Epithelial cell of prostate (primary cell): ENCODE measurements at regions not wholly inside any gene's neighbourhood (a gene's known extent, or its start where the extent isn't known, plus 50 kb on each side); places are given as distances from the start of the nearest gene placed in this dataset.
A peak's percentile ranks its signal among the peaks of the same experiment; 100 is the strongest.
"Not testable (repeated sequence)": the region's sequence is repeated elsewhere in the genome, so short reads cannot be mapped to it uniquely, and the experiment has no call there.

Experiments used
- DNase-seq: peaks from one replicate; pipeline ENCODE4 v3.0.0-alpha.2; 2011; ENCODE audit warnings: low read depth, low spot score
- H3K27ac ChIP-seq: fragments of 450-650 bp; 2 replicates; pipeline ENCODE4 v1.5.1; 2017; ENCODE audit warnings: mild to moderate bottlenecking

- H3K27ac ChIP-seq: no peak overlapping the region
- no peak for DNase-seq
Measured at GRCh38 chr5:60519372-60519771, 180.6 kb downstream of the DEPDC1B start.

GRCh38 chr5:60517850-60518249 is 182.1 kb downstream of the DEPDC1B start:
- H3K27ac ChIP-seq: no peak overlapping the region
- DNase-seq: no peak

- no peak overlapping the region for H3K27ac ChIP-seq
- DNase-seq: no peak
Measured at GRCh38 chr5:60517094-60517694, 182.8 kb downstream of the DEPDC1B start.

GRCh38 chr5:60516688-60517087 is 183.3 kb downstream of the DEPDC1B start:
- DNase-seq: no peak
- H3K27ac ChIP-seq: no peak overlapping the region

GRCh38 chr5:60514152-60514551 is 185.8 kb downstream of the DEPDC1B start:
- H3K27ac ChIP-seq: no peak overlapping the region
- DNase-seq: no peak

- DNase-seq: no peak
- no peak overlapping the region for H3K27ac ChIP-seq
Measured at GRCh38 chr5:60512117-60512516, 187.8 kb downstream of the DEPDC1B start.

GRCh38 chr5:60510663-60511062 is 189.3 kb downstream of the DEPDC1B start:
- H3K27ac ChIP-seq: no peak overlapping the region

GRCh38 chr5:60510049-60510448 is 189.9 kb downstream of the DEPDC1B start:
- no peak overlapping the region for H3K27ac ChIP-seq
- DNase-seq: no peak

More at GRCh38 chr5:60510663-60511062, 189.3 kb downstream of the DEPDC1B start:
- DNase-seq: no peak

GRCh38 chr5:60509519-60509918 is 190.4 kb downstream of the DEPDC1B start:
- H3K27ac ChIP-seq: no peak overlapping the region
- no peak for DNase-seq

- DNase-seq: no peak
- H3K27ac ChIP-seq: no peak overlapping the region
Measured at GRCh38 chr5:60507687-60508086, 192.3 kb downstream of the DEPDC1B start.

GRCh38 chr5:60505373-60506171 is 194.4 kb downstream of the DEPDC1B start:
- no peak overlapping the region for H3K27ac ChIP-seq
- no peak for DNase-seq

- no peak overlapping the region for H3K27ac ChIP-seq
Measured at GRCh38 chr5:60504342-60504741, 195.6 kb downstream of the DEPDC1B start.

GRCh38 chr5:60503771-60504170 is 196.2 kb downstream of the DEPDC1B start:
- no peak for DNase-seq
- H3K27ac ChIP-seq: no peak overlapping the region

More at GRCh38 chr5:60504342-60504741, 195.6 kb downstream of the DEPDC1B start:
- no peak for DNase-seq

- DNase-seq: peak; percentile 24
- no peak overlapping the region for H3K27ac ChIP-seq
Measured at GRCh38 chr5:60497706-60498500, 202.1 kb downstream of the DEPDC1B start.

- no peak for DNase-seq
- H3K27ac ChIP-seq: peak overlapping the region; percentile 13
Measured at GRCh38 chr5:60495644-60496520, 204.1 kb downstream of the DEPDC1B start.

GRCh38 chr5:60494635-60495034 is 205.3 kb downstream of the DEPDC1B start:
- DNase-seq: no peak
- no peak overlapping the region for H3K27ac ChIP-seq

- no peak overlapping the region for H3K27ac ChIP-seq
- DNase-seq: no peak
Measured at GRCh38 chr5:60494144-60494543, 205.8 kb downstream of the DEPDC1B start.

GRCh38 chr5:60493372-60493771 is 206.6 kb downstream of the DEPDC1B start:
- no peak for DNase-seq
- peak overlapping the region; percentile 45 for H3K27ac ChIP-seq

- peak; percentile 53 for DNase-seq
- H3K27ac ChIP-seq: peak overlapping the region; percentile 45
Measured at GRCh38 chr5:60492958-60493357, 207.0 kb downstream of the DEPDC1B start.

GRCh38 chr5:60492358-60492757 is 207.6 kb downstream of the DEPDC1B start:
- peak overlapping the region; percentile 45 for H3K27ac ChIP-seq
- DNase-seq: not testable (repeated sequence)
